GM12801 (cell line): ENCODE measurements at regions not wholly inside any gene's neighbourhood (a gene's known extent, or its start where the extent isn't known, plus 50 kb on each side); places are given as distances from the start of the nearest gene placed in this dataset.

Experiments used
- CTCF ChIP-seq: IDR thresholded peaks from one replicate; pipeline ENCODE4 v1.5.1; 2011; ENCODE audit warnings: control low read depth; ENCODE audit not compliant: insufficient read length; ENCODE audit errors: extremely low read depth

DNA sequence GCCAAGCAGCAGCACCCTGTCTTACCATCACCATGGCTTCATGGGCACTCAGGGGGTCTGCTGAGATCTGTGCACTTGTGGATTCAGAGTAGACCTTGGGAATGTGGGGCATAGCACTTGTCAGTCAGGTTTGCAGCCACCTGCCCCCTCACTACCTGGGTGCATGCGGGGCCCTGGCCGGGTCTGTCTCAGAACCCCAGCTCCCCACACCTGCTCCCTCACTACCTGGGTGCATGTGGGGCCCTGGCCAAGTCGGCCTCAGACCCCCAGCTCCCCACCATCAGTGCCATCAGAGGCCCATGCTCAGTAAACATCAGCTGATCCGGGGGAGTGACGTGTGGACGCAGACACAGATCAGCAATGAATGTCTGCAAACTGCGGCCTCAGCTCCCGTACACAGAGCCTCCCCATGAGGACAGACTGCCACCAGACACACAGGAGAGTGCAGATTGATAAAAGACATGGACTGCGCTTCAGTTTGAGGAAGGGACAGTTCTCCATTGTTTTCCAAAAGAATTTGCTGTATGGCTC lies 205.1 kb downstream of the GLI2 start:
- TF ChIP-seq CTCF: no peak

- TF ChIP-seq CTCF: no peak
These were observed 206.0 kb downstream of the GLI2 start for GRCh38 chr2:120941571-120942120.

- no peak for TF ChIP-seq CTCF
These were observed 207.0 kb downstream of the GLI2 start for GRCh38 chr2:120942658-120943057.

DNA sequence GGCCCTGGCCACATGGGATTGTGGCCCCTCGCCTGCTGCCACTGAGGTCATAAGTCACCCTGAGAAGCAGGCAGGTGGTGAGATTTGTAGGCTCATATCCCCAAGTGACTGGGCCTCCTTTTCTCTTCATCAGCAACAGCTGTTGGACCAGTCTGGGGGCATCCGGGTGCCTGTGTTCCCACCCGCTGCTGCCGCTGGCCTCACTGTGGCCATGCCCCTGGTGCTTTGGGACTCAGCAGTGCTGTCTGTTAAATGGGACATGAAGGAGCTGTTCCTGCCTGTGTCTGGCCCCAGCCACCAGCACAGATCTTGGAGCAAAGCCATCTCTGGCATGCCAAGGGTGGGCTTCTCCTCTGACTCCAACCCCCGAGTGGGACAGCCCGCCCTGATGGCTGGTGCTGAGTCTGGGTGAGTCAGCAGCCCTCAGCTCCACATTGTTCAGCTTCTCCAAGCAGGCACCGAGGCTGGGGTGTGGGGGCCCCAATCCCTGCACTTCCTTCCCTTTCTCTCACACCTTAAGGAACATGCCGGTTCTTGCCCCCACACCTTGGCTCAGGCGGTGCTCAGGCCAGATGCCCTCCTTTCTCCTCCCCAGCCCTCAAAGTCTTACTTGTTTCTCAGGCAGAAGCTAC lies 207.9 kb downstream of the GLI2 start:
- TF ChIP-seq CTCF: no peak

DNA sequence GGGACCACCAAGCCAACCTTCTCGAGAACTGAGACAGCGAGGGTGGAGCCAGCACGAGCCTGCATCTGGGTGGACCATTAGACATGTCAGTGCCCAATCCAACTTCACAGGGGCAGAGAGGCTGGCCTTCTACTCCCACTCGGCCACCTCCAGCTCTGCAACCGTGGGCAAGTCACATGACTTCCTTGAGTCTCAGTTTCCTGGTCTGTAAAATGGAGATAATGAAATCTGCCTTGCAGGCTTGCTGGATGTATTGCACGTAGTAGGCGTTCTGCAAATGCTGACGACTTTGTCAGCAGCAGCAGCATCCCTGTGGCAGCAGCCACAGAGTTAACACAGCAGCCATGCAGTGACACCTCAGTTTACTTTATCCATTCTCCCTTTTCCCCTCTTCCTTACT lies 208.9 kb downstream of the GLI2 start:
- TF ChIP-seq CTCF: no peak

DNA sequence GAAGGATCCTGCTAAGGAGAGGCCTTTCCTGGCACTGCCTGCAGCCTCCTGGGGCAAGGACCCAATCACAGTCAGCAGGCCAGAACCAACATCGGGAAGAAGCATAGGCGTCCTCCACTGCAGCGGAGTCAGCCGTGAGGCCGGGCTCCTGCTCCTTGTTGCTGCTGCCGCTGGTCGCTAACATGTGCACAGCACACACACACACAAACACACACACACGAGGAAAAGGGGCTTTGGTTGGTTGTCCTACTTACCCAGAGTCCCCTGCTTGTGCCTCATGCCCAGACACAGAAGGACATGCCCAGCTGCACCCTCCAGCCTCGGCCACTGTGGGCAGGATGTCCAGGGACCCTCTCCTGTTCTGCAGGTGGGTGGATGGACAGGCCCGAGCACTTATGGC lies 209.4 kb downstream of the GLI2 start:
- TF ChIP-seq CTCF: no peak

- no peak for TF ChIP-seq CTCF
These were observed 210.3 kb downstream of the GLI2 start for GRCh38 chr2:120945832-120946499.
